CMK (cell line): ENCODE measurements at regions not wholly inside any gene's neighbourhood (a gene's known extent, or its start where the extent isn't known, plus 50 kb on each side); places are given as distances from the start of the nearest gene placed in this dataset.
"Not testable (repeated sequence)": the region's sequence is repeated elsewhere in the genome, so short reads cannot be mapped to it uniquely, and the experiment has no call there.

Experiments
- DNase-seq: peaks from one replicate; pipeline ENCODE4 v3.0.0-alpha.2; 2010; ENCODE audit warnings: low read depth

- no peak for DNase-seq
Observed at GRCh38 chr13:52929846-52930245, 81.4 kb upstream of the PCDH8 start.

- DNase-seq = no peak
Observed at GRCh38 chr13:52926971-52927370, 78.5 kb upstream of the PCDH8 start.

DNA sequence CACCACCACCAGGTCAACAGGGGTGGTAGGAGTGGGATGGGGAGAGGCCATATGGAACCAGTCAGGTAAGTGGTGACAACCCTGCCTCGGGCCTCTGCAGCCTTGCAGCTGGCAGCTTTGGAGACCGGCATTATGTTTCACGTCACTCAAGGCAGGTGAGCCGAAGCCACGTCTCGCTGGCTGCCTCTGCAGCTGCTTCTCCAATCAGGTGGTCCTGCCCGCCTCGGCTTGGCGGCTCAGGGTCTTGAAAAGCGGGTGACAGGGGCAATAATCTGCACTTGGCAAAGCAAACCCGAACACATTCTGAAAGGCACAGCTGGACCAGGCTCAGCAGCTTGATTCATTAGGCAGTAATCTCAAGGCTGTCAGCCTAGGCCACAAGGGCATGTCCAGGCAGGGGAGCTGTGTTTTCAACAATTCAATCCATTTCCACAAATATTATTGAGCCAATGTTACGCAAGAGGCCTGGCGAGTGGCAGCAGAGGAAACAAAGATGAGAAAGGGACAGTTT lies 77.4 kb upstream of the PCDH8 start:
- no peak for DNase-seq

GRCh38 chr13:52925251-52925650 lies 76.8 kb upstream of the PCDH8 start:
- DNase-seq = no peak

DNA sequence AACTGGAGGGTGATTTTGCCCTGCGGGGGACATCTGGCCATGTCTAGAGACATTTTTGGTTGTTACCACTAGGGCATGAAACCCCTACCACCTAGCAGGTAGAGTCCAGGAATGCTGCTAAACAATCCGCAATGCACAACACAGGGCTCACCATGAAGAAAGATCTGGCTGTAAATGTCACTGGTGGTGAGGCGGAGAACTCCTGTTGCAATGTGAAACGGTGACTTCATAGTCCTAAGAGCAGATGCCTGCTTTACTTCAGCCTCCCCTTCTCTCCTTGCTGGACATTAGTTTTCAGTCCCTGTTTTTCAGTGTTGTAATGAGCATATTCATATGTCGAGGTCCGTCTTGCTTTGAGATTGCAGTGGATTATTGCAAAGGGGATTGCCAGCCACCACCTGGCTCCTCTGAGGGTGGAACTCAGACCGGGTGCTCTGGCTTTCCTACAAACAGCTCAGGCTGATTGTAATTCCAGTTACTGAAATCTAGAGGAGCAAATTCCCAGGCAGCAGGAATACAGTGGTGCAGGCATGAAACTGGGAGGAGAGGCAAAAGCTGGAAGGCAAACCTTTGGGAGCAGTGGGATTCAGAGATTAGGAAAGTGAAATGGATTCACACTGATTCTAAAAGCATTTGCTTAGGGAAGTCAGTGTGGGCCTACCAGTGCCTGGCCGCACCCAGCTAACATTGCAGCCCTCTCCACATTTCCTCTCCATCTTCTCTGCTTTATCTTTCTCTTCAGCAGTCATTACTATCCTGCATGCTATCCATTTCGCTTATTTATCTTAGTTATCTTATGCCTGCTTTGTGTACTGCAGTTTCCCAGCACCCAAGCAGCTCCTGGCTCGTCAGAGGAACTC lies 76.1 kb upstream of the PCDH8 start:
- no peak for DNase-seq

DNA sequence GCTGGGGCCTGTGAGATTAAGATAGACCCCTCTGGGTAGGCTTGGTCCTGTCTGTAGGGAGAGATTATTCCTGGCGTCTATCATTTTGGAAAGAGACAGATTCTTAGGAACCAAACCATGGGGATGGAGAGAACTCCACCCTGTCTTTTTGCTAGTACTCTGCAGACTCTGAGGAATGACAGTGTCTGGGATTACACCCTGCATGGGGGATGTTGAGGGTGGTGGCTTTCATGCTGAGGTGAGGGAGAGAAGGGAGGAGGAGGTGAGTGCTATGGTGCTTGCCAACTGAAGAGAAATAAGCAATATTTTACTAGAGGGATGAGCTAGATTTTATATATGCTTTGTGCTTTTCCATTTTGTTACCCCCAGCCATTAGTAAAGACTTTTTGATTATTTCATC lies 74.5 kb upstream of the PCDH8 start:
- no peak for DNase-seq

DNA sequence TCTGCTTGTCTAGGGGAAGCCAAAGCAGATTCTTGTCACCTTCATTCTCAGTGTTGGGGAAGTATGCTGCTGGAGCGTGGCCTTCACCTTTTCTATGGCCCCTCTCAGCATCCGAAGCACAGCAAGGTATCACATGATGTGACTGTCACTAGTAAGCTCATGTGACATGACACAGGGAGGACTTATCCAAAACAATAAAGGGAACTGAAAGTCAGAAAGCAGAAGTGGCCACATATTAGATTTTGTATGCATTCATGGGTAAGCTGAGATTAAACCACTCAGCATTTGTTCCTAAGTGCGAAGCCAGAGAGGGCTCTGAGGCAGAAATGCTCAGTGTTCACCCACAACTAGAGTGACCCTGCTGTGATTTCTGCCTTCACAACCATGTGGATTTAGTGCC lies 72.8 kb upstream of the PCDH8 start:
- no peak for DNase-seq

DNA sequence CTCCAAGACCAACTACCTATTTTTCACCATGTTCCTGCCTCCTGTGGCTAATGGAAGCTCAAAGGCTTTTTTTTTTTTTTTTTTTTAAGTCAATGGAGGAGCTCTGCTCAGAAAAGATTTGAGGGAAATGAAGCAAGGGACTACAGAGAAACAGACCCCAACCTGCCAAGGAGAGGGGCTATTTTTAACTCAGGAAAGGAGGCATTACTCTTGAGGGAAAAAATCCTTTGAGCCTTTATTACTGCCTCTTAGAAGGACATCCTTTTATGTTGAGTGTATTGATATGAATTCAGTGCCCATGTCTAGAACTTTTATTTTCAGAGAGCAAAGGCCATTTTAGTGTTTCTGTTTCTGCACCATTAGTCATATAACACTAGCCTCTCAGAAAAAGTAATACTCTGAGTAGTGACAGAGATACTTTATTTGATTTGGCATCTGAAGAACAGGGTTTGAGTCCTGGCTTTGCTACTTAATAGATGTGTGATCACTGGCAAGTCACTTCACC lies 68.1 kb upstream of the PCDH8 start:
- no peak for DNase-seq

- DNase-seq = no peak
Observed at GRCh38 chr13:52911340-52911739, 62.9 kb upstream of the PCDH8 start.

DNA sequence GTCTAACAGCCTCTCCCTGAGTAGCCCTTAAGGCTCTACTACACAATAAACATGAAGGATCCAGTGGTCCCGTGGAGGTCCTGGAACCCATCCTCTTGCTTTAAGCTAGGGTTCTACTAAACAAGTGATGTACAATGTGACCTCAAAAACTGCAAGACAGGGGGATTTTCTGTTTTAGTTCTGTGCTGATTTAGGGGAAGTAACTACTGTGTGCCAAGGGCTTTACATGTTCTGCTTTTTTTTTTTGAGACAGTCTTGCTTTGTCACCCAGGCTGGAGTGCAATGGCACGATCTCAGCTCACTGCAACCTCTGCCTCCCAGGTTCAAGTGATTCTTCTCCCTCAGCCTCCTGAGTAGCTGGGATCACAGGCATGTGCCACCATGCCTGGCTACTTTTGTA lies 61.9 kb upstream of the PCDH8 start:
- DNase-seq = not testable (repeated sequence)

DNA sequence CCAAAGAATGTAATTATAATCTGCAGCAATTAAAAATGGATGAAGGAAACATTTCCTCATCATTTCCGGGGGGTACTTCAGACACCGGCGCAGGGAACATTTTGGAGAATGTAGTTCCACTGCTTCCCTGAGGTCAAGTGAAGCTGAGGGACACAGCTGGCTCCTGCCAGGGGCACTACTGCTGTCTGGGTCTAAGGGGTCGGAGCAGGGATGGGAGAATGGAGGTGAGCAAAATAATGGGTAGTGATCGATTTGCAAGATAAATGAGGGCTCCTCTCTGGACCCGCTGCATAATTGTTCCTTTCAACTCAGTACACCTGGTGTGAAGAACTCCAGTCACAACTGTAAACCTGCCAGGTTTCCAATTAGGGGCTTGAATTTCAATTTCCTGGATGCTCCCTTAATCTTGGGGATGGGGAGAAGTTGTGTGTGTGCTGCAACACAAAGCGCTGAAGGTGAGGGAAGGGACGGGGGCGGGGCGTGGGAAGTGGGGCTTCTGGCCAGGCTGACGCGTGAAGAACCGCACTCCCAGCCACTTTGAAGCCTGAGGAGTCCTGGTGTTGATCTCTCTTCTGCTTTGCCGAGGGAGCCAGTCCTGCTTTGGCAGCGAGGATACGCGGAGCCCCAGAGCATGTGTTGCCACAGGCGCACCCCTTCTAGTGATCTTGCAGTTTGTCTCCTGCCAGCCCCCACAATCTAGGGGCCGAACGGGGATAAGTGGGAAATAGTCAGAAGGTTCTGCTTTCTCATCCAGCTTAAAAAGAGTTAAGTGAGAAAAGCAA lies 57.9 kb upstream of the PCDH8 start:
- DNase-seq = no peak

GRCh38 chr13:52905701-52906100 lies 57.3 kb upstream of the PCDH8 start:
- no peak for DNase-seq

DNA sequence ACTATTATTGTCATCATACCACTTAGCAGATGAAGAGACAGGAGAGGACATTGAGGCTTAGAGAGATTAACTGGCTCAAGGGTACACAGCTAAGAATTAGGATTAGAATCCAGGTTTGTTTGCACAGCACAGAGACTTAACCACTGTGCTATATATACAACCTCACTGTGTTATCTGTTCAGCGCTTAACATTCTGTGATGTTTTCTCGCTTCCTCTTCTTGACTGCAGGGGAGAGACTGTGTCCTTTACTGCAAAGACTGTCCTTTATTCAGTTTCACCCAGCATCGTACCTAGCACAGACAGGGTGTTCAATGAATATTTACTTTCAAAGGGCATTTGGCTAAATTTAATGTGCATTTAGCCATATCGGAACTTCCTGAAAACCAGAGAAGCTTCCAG lies 54.9 kb upstream of the PCDH8 start:
- no peak for DNase-seq

DNA sequence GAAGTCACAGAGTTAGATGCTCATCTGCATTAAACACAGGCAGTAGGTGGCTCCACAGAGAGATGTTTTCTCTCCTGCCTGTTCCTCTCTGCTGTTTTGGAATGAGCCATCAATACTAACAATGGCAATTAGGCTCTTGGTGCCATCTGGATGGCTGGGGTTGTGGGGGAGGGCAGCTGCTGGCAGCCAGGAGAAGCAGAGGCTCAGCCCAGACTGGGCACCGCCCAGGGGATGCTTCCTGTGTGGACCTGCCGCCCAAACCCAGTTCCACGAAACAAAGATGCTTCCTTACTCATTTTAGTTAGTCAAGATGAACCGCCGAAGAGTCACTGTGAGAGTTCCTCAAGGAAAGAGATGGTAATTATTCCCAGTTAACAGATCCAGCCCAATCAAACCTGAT lies 50.8 kb upstream of the PCDH8 start:
- DNase-seq = no peak
